ENCODE measurements at regions not wholly inside any gene's neighbourhood (a gene's known extent, or its start where the extent isn't known, plus 50 kb on each side); places are given as distances from the start of the nearest gene placed in this dataset.

DNA sequence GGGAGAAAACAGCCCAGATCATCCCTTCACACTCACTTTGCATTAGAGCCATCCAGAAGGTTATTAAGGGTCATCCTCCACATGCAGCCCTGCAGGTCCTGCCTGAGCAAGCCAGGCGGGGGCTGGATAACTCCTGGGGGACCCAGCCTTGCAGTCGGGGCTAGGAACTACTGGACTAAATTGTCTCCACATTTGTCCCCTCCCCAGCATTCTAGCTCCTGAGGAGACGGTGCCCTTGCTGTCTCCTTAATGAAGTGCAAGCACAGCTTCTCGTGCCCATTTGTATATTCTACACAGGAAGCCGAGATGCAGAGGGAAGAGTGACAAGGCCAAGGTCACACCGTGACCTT, 185.2 kb downstream of the C16orf95 start:
- no peak overlapping the region for H3K4me3 ChIP-seq (ENCODE audit: low read depth, low read length)
- H3K27ac ChIP-seq (ENCODE audit: extremely low read depth, low read depth, low read length) = no peak overlapping the region
- ChIA-PET CTCF (interaction anchor here (0.6 kb wide), 1 partner anchor 16 kb away, joined by 3 read pairs; no protein-coding TSS in a partner anchor), POLR2A (interaction anchor here (0.6 kb wide), 1 partner anchor 966 kb away, joined by 3 read pairs; no protein-coding TSS in a partner anchor)
- H3K9me3 ChIP-seq (ENCODE audit: control insufficient read depth, insufficient read depth, low read depth, low read length) = no peaks in the 10 kb centered on the region
- H3K4me1 ChIP-seq (ENCODE audit: control insufficient read depth, insufficient read depth, low read length) = no peaks in the 10 kb centered on the region
- TF ChIP-seq ZNF37A (tag by site-specific recombination; IDR thresholded peaks at IDR 0.05) (no peak), ZNF266 (tag by site-specific recombination; IDR thresholded peaks at IDR 0.05; ENCODE audit: low read depth) (no peak), SCRT1 (tag by site-specific recombination; IDR thresholded peaks at IDR 0.05; ENCODE audit: borderline replicate concordance) (no peak), ZNF214 (tag by site-specific recombination; IDR thresholded peaks at IDR 0.05; ENCODE audit: borderline replicate concordance) (no peak), ZNF747 (tag by site-specific recombination; IDR thresholded peaks at IDR 0.05) (no peak), REPIN1 (tag by site-specific recombination; IDR thresholded peaks at IDR 0.05; ENCODE audit: low read depth) (no peak), ZNF391 (tag by site-specific recombination; IDR thresholded peaks at IDR 0.05; ENCODE audit: borderline replicate concordance, low read depth) (no peak), MYNN (tag by site-specific recombination; IDR thresholded peaks at IDR 0.05; ENCODE audit: borderline replicate concordance) (no peak), ZNF768 (tag by site-specific recombination; IDR thresholded peaks at IDR 0.05) (no peak), ZNF785 (tag by site-specific recombination; IDR thresholded peaks at IDR 0.05) (no peak), HOXA7 (CRISPR knock-in tag; IDR thresholded peaks at IDR 0.05; ENCODE audit: borderline replicate concordance) (no peak), ZNF664 (tag by site-specific recombination; IDR thresholded peaks at IDR 0.05) (no peak), ZNF654 (tag by site-specific recombination; IDR thresholded peaks at IDR 0.05; ENCODE audit: low read depth) (no peak), GFI1B (tag by site-specific recombination; IDR thresholded peaks at IDR 0.05) (no peak)
- TF ChIP-seq, protein P1, sequence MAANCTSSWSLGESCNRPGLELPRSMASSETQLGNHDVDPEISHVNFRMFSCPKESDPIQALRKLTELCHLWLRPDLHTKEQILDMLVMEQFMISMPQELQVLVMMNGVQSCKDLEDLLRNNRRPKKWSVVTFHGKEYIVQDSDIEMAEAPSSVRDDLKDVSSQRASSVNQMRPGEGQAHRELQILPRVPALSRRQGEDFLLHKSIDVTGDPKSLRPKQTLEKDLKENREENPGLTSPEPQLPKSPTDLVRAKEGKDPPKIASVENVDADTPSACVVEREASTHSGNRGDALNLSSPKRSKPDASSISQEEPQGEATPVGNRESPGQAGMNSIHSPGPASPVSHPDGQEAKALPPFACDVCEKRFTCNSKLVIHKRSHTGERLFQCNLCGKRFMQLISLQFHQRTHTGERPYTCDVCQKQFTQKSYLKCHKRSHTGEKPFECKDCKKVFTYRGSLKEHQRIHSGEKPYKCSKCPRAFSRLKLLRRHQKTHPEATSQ (tag by site-specific recombination; IDR thresholded peaks at IDR 0.05) = no peak
- TF ChIP-seq, protein P2, sequence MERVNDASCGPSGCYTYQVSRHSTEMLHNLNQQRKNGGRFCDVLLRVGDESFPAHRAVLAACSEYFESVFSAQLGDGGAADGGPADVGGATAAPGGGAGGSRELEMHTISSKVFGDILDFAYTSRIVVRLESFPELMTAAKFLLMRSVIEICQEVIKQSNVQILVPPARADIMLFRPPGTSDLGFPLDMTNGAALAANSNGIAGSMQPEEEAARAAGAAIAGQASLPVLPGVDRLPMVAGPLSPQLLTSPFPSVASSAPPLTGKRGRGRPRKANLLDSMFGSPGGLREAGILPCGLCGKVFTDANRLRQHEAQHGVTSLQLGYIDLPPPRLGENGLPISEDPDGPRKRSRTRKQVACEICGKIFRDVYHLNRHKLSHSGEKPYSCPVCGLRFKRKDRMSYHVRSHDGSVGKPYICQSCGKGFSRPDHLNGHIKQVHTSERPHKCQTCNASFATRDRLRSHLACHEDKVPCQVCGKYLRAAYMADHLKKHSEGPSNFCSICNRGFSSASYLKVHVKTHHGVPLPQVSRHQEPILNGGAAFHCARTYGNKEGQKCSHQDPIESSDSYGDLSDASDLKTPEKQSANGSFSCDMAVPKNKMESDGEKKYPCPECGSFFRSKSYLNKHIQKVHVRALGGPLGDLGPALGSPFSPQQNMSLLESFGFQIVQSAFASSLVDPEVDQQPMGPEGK (tag by site-specific recombination; IDR thresholded peaks at IDR 0.05) = no peak
- TF ChIP-seq, protein P3, sequence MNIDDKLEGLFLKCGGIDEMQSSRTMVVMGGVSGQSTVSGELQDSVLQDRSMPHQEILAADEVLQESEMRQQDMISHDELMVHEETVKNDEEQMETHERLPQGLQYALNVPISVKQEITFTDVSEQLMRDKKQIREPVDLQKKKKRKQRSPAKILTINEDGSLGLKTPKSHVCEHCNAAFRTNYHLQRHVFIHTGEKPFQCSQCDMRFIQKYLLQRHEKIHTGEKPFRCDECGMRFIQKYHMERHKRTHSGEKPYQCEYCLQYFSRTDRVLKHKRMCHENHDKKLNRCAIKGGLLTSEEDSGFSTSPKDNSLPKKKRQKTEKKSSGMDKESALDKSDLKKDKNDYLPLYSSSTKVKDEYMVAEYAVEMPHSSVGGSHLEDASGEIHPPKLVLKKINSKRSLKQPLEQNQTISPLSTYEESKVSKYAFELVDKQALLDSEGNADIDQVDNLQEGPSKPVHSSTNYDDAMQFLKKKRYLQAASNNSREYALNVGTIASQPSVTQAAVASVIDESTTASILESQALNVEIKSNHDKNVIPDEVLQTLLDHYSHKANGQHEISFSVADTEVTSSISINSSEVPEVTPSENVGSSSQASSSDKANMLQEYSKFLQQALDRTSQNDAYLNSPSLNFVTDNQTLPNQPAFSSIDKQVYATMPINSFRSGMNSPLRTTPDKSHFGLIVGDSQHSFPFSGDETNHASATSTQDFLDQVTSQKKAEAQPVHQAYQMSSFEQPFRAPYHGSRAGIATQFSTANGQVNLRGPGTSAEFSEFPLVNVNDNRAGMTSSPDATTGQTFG (tag by site-specific recombination; IDR thresholded peaks at IDR 0.05; ENCODE audit: borderline replicate concordance) = no peak
- TF ChIP-seq, protein P4, sequence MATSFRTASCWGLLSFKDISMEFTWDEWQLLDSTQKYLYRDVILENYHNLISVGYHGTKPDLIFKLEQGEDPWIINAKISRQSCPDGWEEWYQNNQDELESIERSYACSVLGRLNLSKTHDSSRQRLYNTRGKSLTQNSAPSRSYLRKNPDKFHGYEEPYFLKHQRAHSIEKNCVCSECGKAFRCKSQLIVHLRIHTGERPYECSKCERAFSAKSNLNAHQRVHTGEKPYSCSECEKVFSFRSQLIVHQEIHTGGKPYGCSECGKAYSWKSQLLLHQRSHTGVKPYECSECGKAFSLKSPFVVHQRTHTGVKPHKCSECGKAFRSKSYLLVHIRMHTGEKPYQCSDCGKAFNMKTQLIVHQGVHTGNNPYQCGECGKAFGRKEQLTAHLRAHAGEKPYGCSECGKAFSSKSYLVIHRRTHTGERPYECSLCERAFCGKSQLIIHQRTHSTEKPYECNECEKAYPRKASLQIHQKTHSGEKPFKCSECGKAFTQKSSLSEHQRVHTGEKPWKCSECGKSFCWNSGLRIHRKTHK (tag by site-specific recombination; IDR thresholded peaks at IDR 0.05) = no peak
- TF ChIP-seq, protein P5, sequence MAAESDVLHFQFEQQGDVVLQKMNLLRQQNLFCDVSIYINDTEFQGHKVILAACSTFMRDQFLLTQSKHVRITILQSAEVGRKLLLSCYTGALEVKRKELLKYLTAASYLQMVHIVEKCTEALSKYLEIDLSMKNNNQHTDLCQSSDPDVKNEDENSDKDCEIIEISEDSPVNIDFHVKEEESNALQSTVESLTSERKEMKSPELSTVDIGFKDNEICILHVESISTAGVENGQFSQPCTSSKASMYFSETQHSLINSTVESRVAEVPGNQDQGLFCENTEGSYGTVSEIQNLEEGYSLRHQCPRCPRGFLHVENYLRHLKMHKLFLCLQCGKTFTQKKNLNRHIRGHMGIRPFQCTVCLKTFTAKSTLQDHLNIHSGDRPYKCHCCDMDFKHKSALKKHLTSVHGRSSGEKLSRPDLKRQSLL (tag by site-specific recombination; IDR thresholded peaks at IDR 0.05) = no peak
- H3K36me3 ChIP-seq (ENCODE audit: control insufficient read depth in 2 of 2, insufficient read depth in 1 of 2, low read length in 2 of 2) = no peaks in the 10 kb centered on the region
